ENCODE measurements at regions not wholly inside any gene's neighbourhood (a gene's known extent, or its start where the extent isn't known, plus 50 kb on each side); places are given as distances from the start of the nearest gene placed in this dataset.

- TF ChIP-seq CTCF (IDR thresholded peaks at IDR 0.05; ENCODE audit: low read length) = no peak
- TF ChIP-seq EZH2 (IDR thresholded peaks at IDR 0.05; ENCODE audit: borderline replicate concordance, low read length) = no peak
Observed at GRCh38 chr1:8135250-8135649, 109.1 kb upstream of the ERRFI1 start.
